ENCODE measurements at regions not wholly inside any gene's neighbourhood (a gene's known extent, or its start where the extent isn't known, plus 50 kb on each side); places are given as distances from the start of the nearest gene placed in this dataset.

DNA sequence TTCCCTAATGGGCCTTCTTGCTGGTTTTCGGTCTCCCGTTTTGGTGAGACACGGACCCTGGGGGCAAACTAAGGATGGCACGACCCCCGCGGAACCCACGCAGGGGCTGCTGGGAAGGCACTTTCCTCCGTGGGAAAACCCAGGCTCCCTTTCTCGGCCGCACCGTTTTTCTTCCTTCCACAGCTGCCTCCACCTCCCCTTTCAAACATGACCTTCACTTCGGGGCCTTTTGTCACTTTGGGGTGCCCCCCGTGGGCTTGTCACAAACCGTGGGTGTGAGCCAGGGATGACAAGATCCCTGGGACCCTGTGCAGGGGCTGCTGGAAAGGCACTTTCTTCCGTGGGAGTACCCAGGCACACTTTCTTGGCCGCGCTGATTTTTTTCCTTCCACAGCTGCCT is 268.7 kb downstream of the ALG10 start:
- DNase-seq (ENCODE audit: low read depth), result no peak

DNA sequence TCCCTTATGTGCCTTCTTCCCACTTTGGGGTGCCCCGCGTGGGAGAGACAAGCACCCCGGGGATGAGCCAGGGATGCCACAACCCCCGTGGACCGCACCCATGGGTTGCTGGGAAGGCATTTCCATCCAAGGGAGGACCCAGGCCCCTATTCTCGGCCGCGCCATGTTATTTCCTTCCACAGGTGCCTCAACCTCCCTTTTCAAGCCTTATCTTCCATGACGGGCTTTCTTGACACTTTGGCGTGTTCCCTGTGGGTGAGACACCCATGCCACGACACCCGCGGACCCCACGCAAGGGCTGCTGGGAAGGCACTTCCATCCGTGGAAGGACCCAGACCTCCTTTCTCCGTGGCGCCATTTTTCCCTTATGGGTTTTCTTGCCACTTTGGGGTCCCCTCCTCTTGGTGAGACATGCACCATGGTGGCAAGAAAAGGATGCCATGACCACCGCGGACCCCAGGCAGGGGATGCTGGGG is 269.2 kb downstream of the ALG10 start:
- DNase-seq (ENCODE audit: low read depth), result no peak

DNA sequence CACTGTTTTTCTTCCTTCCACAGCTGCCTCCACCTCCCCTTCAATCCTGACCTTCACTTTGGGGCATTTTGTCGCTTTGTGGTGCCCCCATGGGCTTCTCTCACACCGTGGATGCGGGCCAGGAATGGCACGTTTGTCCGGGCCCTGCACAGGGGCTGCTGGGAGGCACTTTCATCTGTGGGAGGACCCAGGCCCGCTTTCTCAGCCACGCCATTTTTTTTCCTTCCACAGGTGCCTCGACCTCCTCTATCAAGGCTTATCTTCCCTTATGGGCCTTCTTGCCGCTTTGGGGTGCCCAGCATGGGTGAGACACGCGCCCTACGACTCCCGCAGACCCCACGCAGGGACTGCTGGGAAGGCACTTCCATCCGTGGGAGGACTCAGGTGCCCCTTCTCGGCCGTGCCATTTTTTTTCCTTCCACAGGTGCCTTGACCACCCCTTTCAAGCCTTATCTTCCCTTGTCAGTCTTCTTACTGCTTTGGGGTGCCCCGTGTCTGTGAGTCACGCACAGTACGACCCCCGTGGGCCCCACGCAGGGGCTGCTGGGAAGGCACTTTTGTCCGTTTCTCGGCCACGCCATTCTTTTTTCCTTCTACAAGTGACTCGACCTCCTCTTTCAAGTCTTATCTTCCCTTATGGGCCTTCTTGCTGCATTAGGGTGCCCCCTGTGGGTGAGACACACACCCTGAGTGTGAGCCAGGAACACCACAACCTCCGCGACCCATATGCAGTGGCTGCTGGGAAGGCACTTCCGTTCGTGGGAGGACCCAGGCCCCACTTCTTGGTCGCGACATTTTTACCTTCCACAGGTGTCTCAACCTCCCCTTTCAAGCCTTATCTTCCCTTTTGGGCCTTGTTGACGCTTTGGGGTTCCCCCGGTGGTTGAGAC is 270.7 kb downstream of the ALG10 start:
- no peak for DNase-seq (ENCODE audit: low read depth)

DNA sequence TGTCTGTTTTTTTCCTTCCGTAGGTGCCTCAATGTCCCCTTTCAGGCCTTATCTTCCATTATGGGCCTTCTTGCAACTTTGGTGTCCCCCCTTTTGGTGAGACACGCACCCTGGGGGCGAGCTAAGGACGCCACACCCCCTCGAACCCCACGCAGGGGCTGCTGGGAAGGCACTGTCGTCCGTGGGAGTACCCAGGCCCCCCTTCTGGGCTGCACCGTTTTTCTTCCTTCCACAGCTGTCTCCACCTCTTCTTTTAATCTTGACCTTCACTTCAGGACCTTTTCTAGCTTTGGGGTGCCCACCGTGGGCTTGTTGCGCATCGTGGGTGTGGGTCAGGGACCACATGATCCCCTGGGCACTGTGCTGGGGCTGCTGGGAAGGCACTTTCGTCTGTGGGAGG is 271.8 kb downstream of the ALG10 start:
- DNase-seq (ENCODE audit: low read depth), result no peak

- DNase-seq (ENCODE audit: low read depth), result no peak
Measured at GRCh38 chr12:34294671-34295365, 272.5 kb downstream of the ALG10 start.

- no peak for DNase-seq (ENCODE audit: low read depth)
Measured at GRCh38 chr12:34295366-34296142, 273.3 kb downstream of the ALG10 start.

DNA sequence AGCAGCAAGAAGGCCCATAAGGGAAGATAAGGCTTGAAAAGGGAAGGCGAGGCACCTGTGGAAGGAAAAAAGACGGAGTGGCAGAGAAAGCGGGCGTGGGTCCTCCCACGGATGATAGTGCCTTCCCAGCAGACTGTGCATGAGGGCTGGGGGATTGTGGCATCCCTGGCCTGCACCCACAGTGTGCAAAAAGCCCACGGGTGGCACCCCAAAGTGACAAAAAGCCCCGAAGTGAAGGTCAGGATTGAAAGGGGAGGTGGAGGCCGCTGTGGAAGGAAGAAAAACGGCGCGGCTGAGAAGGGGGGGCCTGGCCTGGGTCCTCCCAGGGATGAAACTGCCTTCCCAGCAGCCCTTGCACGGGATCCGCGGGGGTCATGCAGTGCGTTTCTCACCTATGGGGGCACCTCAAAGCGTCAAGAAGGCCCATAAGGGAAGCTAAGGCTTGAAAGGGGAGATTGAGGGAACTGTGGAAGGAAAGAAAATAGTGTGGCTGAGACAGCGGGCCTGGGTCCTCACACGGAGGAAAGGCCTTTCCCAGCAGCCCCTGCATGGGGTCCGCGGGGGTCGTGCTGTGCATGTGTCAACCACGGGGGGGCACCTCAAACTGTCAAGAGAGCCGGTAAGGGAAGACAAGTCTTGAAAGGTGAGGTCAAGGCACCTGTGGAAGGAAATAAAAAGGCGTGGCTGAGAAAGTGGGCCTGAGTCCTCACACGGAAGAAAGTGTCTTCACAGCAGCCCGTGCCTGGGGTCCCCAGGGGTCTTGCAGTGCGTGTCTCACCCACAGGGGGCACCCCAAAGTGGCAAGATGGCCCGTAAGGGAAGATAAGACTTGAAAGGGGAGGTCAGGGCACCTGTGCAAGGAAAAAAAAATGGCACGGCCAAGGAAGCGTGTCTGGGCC is 274.1 kb downstream of the ALG10 start:
- DNase-seq (ENCODE audit: low read depth), result no peak

DNA sequence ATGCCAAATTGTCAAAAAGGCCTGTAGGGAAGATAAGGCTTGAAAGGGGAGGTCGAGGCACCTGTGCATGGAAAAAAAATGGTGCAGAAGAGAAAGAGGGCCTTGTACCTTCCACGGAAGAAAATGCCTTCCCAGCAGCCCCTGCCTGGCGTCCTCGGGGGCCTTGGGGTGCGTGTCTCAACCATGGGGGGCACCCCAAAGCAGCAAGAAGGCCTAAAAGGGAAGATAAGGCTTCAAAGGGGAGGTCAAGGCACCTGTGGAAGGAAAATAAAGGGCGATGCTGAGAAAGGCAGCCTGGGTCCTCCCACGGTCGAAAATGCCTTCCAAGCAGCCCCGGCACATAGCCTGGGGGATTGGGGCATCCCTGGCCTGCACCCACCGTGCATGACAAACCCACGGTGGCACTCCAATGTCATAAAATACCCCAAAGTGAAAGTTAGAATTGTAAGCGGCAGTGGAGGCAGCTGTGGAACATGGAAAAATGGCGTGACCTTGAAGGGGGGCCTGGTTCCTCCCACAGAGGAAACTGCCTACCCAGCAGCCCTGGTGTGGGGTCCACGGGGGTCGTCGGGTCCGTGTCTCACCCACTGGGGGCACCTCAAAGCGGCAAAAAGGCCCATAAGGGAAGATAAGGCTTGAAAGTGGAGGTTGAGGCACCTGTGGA is 275.0 kb downstream of the ALG10 start:
- DNase-seq (ENCODE audit: low read depth), result no peak

- DNase-seq (ENCODE audit: low read depth), result no peak
Measured at GRCh38 chr12:34297790-34298164, 275.5 kb downstream of the ALG10 start.

GRCh38 chr12:34298176-34298970 is 276.1 kb downstream of the ALG10 start:
- DNase-seq (ENCODE audit: low read depth), result no peak

GRCh38 chr12:34298971-34299801 is 276.9 kb downstream of the ALG10 start:
- no peak for DNase-seq (ENCODE audit: low read depth)

DNA sequence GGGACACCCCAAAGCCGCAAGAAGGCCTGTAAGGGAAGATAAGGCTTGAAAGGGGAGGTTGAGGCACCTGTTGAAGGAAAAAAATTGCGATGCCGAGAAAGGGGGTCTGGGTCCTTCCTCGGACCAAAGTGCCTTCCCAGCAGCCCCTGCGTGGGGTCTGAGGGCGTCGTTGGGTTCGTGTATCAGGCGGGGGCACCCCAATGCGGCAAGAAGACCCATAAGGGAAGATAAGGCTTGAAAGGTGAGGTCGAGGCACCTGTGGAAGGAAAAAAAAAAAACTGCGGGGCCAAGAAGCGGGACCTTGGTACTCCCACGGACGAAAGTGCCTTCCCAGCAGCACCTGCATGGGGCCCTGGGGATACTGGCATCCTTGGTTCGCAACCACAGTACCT is 277.5 kb downstream of the ALG10 start:
- no peak for DNase-seq (ENCODE audit: low read depth)

DNA sequence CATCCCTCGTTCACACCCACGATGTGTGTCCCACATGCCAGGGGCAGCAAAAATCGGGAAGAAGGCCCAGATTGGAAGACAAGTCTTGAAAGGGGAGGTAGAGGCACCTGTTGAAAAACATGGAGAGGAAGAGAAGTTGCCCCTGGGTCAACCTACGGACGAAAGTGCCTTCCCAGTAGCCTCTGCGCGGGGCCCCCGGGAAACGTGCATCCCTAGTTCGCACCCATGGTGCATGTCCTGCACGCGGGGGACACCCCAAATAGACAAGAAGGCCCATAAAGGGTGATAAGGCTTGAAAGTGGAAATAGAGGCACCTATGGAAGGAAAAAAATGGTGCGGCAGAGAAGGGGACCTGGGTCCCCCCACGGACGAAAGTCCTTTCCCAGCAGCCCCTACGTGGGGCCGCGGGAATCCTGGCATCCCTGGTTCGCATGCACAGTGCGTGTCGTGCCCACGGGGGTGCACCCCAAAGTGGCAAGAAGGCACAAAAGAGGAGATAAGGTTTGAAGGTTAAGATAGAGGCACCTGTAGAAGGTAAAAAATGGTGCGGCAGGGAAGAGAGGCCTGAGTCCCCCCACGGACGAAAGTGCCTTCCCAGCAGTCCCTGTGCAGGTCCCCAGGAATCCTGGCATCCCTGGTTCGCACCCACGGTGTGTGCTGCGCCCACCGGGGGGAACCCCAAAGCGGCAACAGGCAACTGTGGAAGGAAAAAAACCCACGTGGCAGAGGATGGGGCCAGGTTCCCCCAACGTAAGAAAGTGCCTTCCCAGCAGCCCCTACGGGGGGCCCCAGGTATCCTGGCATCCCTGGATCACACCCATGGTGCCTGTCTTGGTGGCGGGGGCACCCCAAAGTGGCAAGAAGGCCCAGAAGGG is 278.3 kb downstream of the ALG10 start:
- DNase-seq (ENCODE audit: low read depth), result no peak

DNA sequence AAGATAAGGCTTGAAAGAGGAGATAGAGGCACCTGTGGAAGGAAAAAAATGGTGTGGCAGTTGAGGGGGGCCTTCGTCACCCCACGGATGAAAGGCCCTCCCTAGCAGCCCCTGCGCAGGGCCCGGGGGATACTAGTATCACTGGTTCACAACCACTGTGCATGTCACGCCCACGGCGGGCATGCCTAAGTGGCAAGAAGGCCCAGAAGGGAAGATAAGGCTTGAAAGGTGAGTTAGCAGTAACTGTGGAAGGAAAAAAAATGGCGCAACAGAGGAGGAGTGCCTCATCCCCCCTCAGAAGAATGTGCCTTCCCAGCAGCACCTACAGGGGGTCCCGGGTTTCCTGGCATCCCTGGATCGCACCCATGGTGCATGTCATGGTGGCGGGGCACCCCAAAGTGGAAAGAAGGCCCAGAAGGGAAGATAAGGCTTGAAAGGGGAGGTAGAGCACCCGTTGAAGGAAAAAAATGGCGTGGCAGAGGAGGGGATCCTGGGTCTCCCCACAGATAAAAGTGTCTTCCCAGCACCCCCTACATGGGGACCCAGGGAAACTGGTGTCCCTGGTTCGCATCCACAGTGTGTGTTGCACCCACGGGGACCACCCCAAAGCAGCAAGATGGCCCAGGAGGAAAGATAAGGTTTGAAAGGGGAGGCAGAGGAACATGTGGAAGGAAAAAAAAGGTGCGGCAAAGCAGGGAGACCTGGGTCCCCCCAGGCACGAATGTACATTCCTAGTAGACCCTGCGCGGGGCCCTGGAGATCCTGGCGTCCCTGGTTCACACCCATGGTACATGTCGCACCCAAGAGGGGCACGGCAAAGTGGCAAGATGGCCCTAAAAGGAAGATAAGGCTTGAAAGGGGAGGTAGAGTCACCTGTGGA is 279.2 kb downstream of the ALG10 start:
- no peak for DNase-seq (ENCODE audit: low read depth)

GRCh38 chr12:34302131-34302885 is 280.0 kb downstream of the ALG10 start:
- DNase-seq (ENCODE audit: low read depth), result no peak

DNA sequence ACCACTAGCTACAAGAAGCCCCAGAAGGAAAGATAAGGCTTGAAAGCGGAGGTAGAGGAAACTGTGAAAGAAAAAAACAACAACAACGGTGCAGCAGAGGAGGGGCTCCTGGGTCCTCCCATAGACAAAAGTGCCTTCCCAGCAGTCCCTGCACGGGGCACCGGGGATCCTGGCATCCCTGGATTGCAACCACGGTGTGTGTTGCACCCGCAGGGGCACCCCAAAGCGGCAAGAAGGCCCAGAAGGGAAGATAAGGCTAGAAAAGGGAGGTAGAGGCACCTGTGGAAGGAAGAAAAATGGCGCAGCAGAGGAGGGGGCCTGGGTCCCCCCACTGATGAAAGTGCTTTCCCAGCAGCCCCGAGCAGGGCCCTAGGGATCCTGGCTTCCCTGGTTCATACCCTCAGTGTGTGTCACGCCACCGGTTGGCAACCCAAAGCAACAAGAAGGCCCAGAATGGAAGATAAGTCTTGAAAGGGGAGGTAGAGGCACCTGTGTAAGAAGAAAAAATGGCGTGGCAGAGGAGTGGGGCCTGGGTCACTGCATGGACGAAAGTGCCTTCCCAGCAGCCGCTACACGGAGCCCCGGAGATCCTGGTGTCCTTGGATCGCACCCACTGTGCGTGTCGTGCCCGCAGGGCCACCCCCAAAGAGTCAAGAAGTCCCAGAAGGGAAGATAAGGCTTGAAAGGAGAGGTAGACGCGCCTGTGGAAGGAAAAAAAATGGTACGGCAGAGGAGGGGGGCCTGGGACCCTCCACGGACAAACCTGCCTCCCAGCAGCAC is 281.0 kb downstream of the ALG10 start:
- DNase-seq (ENCODE audit: low read depth), result no peak

Data from stimulated activated CD8-positive, alpha-beta memory T cell treated with anti-CD3 and anti-CD28 coated beads, Interleukin-12 subunit alpha, Interleukin-12 subunit beta, amount 100 ng/mL, for 4 hours (primary cell).